ENCODE measurements at regions not wholly inside any gene's neighbourhood (a gene's known extent, or its start where the extent isn't known, plus 50 kb on each side); places are given as distances from the start of the nearest gene placed in this dataset.

- H3K4me1 ChIP-seq (ENCODE audit: control insufficient read depth in 2 of 2, insufficient read depth in 2 of 2, low read length in 2 of 2): peaks cover 4 to 16% of the 10 kb centered on the region in 2 donors
- DNase-seq (ENCODE audit: low read depth in 6 of 9, low spot score in 9 of 9): no peak
- H3K27ac ChIP-seq (ENCODE audit: low read depth in 1 of 2, low read length in 1 of 2): no peak overlapping the region
- H3K4me3 ChIP-seq (ENCODE audit: low read length in 2 of 2): no peak overlapping the region
- no peaks in the 10 kb centered on the region for H3K27me3 ChIP-seq (ENCODE audit: control insufficient read depth in 2 of 2, insufficient read depth in 1 of 2, low read length in 1 of 2)
- no peaks in the 10 kb centered on the region for H3K36me3 ChIP-seq (ENCODE audit: control insufficient read depth in 2 of 2, insufficient read depth in 2 of 2, low read length in 1 of 2)
- no peaks in the 10 kb centered on the region for H3K9me3 ChIP-seq (ENCODE audit: control insufficient read depth in 2 of 2, insufficient read depth in 1 of 2, low read length in 1 of 2)
Measured at GRCh38 chr2:60000686-60001085, 552.8 kb downstream of the BCL11A start.

DNA sequence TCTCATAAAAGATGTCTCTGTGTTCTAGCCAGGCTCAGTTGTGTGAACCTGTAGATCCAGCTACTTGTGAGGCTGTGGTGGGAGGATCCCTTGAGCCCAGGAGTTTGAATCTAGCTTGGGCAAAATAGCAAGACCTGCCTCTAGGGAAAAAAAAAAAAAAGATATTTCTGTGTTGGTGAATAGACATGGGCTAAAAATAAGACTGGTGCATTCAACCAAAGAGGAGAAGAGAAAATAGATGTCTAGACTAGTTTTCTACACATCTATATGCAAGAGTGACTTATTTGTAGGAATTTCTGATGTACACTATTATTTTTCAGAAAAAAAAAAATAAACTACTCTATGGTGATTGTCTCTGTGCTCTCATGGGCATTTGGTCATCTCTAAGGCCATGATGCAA, 555.1 kb downstream of the BCL11A start:
- Histone ChIP-seq H3K27ac (ENCODE audit: low read depth in 1 of 2, low read length in 1 of 2) (no peak overlapping the region), H3K4me1 (ENCODE audit: control insufficient read depth in 2 of 2, insufficient read depth in 2 of 2, low read length in 2 of 2) (peaks cover 4 to 20% of the 10 kb centered on the region in 2 donors), H3K36me3 (ENCODE audit: control insufficient read depth in 2 of 2, insufficient read depth in 2 of 2, low read length in 1 of 2) (no peaks in the 10 kb centered on the region), H3K4me3 (ENCODE audit: low read length in 2 of 2) (no peak overlapping the region), H3K27me3 (ENCODE audit: control insufficient read depth in 2 of 2, insufficient read depth in 1 of 2, low read length in 1 of 2) (no peaks in the 10 kb centered on the region), H3K9me3 (ENCODE audit: control insufficient read depth in 2 of 2, insufficient read depth in 1 of 2, low read length in 1 of 2) (no peaks in the 10 kb centered on the region)
- no peak for DNase-seq (ENCODE audit: low read depth in 6 of 9, low spot score in 9 of 9)

GRCh38 chr2:59997371-59997770, 556.1 kb downstream of the BCL11A start:
- WGBS: over 99% methylated on average over 3 of the region's 3 CpGs
- no peaks in the 10 kb centered on the region for H3K36me3 ChIP-seq (ENCODE audit: control insufficient read depth in 2 of 2, insufficient read depth in 2 of 2, low read length in 1 of 2)
- H3K27ac ChIP-seq (ENCODE audit: low read depth in 1 of 2, low read length in 1 of 2): no peak overlapping the region
- H3K4me3 ChIP-seq (ENCODE audit: low read length in 2 of 2): no peak overlapping the region
- H3K9me3 ChIP-seq (ENCODE audit: control insufficient read depth in 2 of 2, insufficient read depth in 1 of 2, low read length in 1 of 2): no peaks in the 10 kb centered on the region
- no peak for DNase-seq (ENCODE audit: low read depth in 6 of 9, low spot score in 9 of 9)
- H3K27me3 ChIP-seq (ENCODE audit: control insufficient read depth in 2 of 2, insufficient read depth in 1 of 2, low read length in 1 of 2): no peaks in the 10 kb centered on the region
- peaks cover 4 to 19% of the 10 kb centered on the region in 2 donors for H3K4me1 ChIP-seq (ENCODE audit: control insufficient read depth in 2 of 2, insufficient read depth in 2 of 2, low read length in 2 of 2)

- H3K27me3 ChIP-seq (ENCODE audit: control insufficient read depth in 2 of 2, insufficient read depth in 1 of 2, low read length in 1 of 2): no peaks in the 10 kb centered on the region
- peaks cover 4 to 15% of the 10 kb centered on the region in 2 donors for H3K4me1 ChIP-seq (ENCODE audit: control insufficient read depth in 2 of 2, insufficient read depth in 2 of 2, low read length in 2 of 2)
- H3K36me3 ChIP-seq (ENCODE audit: control insufficient read depth in 2 of 2, insufficient read depth in 2 of 2, low read length in 1 of 2): no peaks in the 10 kb centered on the region
- H3K9me3 ChIP-seq (ENCODE audit: control insufficient read depth in 2 of 2, insufficient read depth in 1 of 2, low read length in 1 of 2): no peaks in the 10 kb centered on the region
- DNase-seq (ENCODE audit: low read depth in 6 of 9, low spot score in 9 of 9): peak in 5 of 9 donors; percentile 23 to 55 (median 30)
- H3K27ac ChIP-seq (ENCODE audit: low read depth in 1 of 2, low read length in 1 of 2): no peak overlapping the region
- no peak overlapping the region for H3K4me3 ChIP-seq (ENCODE audit: low read length in 2 of 2)
- 64% methylated on average over 3 of the region's 3 CpGs for WGBS
Measured at GRCh38 chr2:59996855-59997254, 556.6 kb downstream of the BCL11A start.

DNA sequence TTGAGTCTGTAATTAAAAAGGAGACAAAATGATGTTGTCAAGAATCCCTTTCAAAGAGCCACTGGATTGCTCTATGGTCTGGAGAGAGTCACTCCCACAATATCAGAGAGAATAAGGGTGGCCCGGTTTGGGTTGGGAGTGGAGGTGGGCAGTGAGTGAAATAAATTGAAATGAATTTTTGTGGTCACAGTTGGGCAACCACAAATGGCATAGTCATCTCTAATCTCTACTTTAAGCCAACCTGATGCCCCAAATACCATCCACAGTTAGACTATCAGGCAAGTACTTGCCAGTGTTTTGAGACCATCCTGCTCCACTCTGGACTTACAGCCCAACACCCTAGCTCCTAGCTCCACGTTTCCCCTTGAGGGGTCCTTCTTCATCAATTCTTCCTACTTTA, 559.7 kb downstream of the BCL11A start:
- 59% methylated on average over 2 of the region's 2 CpGs for WGBS
- no peak overlapping the region for H3K27ac ChIP-seq (ENCODE audit: low read depth in 1 of 2, low read length in 1 of 2)
- H3K4me1 ChIP-seq (ENCODE audit: control insufficient read depth in 2 of 2, insufficient read depth in 2 of 2, low read length in 2 of 2): peaks cover 4 to 15% of the 10 kb centered on the region in 2 donors
- no peaks in the 10 kb centered on the region for H3K9me3 ChIP-seq (ENCODE audit: control insufficient read depth in 2 of 2, insufficient read depth in 1 of 2, low read length in 1 of 2)
- H3K4me3 ChIP-seq (ENCODE audit: low read length in 2 of 2): no peak overlapping the region
- no peaks in the 10 kb centered on the region for H3K36me3 ChIP-seq (ENCODE audit: control insufficient read depth in 2 of 2, insufficient read depth in 2 of 2, low read length in 1 of 2)
- H3K27me3 ChIP-seq (ENCODE audit: control insufficient read depth in 2 of 2, insufficient read depth in 1 of 2, low read length in 1 of 2): no peaks in the 10 kb centered on the region
- no peak for DNase-seq (ENCODE audit: low read depth in 6 of 9, low spot score in 9 of 9)

DNA sequence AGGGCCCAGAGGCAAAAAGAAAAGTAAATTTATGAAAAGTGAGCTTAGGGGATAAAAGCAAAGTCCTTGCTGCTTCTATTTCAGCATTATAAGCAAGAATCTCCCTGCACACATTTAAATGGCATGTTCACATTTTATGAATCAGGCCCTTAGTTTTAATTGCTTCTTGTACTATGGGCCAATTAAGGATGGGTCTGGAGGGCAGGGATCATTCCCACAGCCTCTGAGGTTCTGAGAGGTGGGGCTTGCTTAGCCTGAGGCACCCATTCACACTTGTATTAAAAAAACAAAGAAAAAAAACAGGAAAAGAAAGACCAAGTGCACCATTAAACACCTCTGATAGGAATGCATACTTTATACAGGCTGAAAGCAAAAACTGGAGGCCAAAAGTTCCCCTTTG, 565.1 kb downstream of the BCL11A start:
- no peak overlapping the region for H3K27ac ChIP-seq (ENCODE audit: low read depth in 1 of 2, low read length in 1 of 2)
- H3K27me3 ChIP-seq (ENCODE audit: control insufficient read depth in 2 of 2, insufficient read depth in 1 of 2, low read length in 1 of 2): no peaks in the 10 kb centered on the region
- no peak overlapping the region for H3K4me3 ChIP-seq (ENCODE audit: low read length in 2 of 2)
- DNase-seq (ENCODE audit: low read depth in 6 of 9, low spot score in 9 of 9): no peak
- H3K36me3 ChIP-seq (ENCODE audit: control insufficient read depth in 2 of 2, insufficient read depth in 2 of 2, low read length in 1 of 2): no peaks in the 10 kb centered on the region
- no peaks in the 10 kb centered on the region for H3K9me3 ChIP-seq (ENCODE audit: control insufficient read depth in 2 of 2, insufficient read depth in 1 of 2, low read length in 1 of 2)
- H3K4me1 ChIP-seq (ENCODE audit: control insufficient read depth in 2 of 2, insufficient read depth in 2 of 2, low read length in 2 of 2): no peaks in the 10 kb centered on the region

GRCh38 chr2:59986511-59986910, 566.9 kb downstream of the BCL11A start:
- no peaks in the 10 kb centered on the region for H3K9me3 ChIP-seq (ENCODE audit: control insufficient read depth in 2 of 2, insufficient read depth in 1 of 2, low read length in 1 of 2)
- H3K4me1 ChIP-seq (ENCODE audit: control insufficient read depth in 2 of 2, insufficient read depth in 2 of 2, low read length in 2 of 2): no peaks in the 10 kb centered on the region
- no peaks in the 10 kb centered on the region for H3K36me3 ChIP-seq (ENCODE audit: control insufficient read depth in 2 of 2, insufficient read depth in 2 of 2, low read length in 1 of 2)
- DNase-seq (ENCODE audit: low read depth in 6 of 9, low spot score in 9 of 9): no peak
- no peaks in the 10 kb centered on the region for H3K27me3 ChIP-seq (ENCODE audit: control insufficient read depth in 2 of 2, insufficient read depth in 1 of 2, low read length in 1 of 2)
- no peak overlapping the region for H3K4me3 ChIP-seq (ENCODE audit: low read length in 2 of 2)
- H3K27ac ChIP-seq (ENCODE audit: low read depth in 1 of 2, low read length in 1 of 2): no peak overlapping the region
- 97% methylated on average over 4 of the region's 4 CpGs for whole genome bisulfite sequencing

DNA sequence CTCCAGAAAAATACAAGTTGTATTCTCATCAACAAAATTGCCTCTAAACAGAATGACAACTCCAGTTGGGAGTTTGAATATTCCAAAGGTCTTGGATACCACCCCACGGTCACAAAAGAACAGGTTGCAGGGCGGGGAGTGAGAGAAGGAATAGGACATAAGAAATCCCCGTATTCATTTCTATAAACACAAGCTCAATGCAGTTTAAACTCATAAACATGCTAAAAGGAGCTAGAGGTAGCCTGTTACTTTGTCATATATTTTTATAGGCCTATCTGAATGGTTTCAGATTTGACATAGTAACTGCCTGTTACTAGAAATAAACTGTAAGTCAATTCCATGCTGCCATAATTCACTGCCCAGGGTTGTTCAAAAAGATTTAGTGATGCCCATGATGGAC, 567.5 kb downstream of the BCL11A start:
- H3K9me3 ChIP-seq (ENCODE audit: control insufficient read depth in 2 of 2, insufficient read depth in 1 of 2, low read length in 1 of 2): no peaks in the 10 kb centered on the region
- no peak for DNase-seq (ENCODE audit: low read depth in 6 of 9, low spot score in 9 of 9)
- no peaks in the 10 kb centered on the region for H3K36me3 ChIP-seq (ENCODE audit: control insufficient read depth in 2 of 2, insufficient read depth in 2 of 2, low read length in 1 of 2)
- H3K4me3 ChIP-seq (ENCODE audit: low read length in 2 of 2): no peak overlapping the region
- WGBS: 97% methylated on average over 3 of the region's 3 CpGs
- no peaks in the 10 kb centered on the region for H3K4me1 ChIP-seq (ENCODE audit: control insufficient read depth in 2 of 2, insufficient read depth in 2 of 2, low read length in 2 of 2)
- no peaks in the 10 kb centered on the region for H3K27me3 ChIP-seq (ENCODE audit: control insufficient read depth in 2 of 2, insufficient read depth in 1 of 2, low read length in 1 of 2)
- no peak overlapping the region for H3K27ac ChIP-seq (ENCODE audit: low read depth in 1 of 2, low read length in 1 of 2)

GRCh38 chr2:59974051-59974766, 579.2 kb downstream of the BCL11A start:
- DNase-seq (ENCODE audit: low read depth in 6 of 9, low spot score in 9 of 9): peak in 1 of 9 donors; percentile 31
- Histone ChIP-seq H3K27me3 (ENCODE audit: control insufficient read depth in 2 of 2, insufficient read depth in 1 of 2, low read length in 1 of 2) (no peaks in the 10 kb centered on the region), H3K27ac (ENCODE audit: low read depth in 1 of 2, low read length in 1 of 2) (no peak overlapping the region), H3K36me3 (ENCODE audit: control insufficient read depth in 2 of 2, insufficient read depth in 2 of 2, low read length in 1 of 2) (no peaks in the 10 kb centered on the region), H3K4me3 (ENCODE audit: low read length in 2 of 2) (no peak overlapping the region), H3K9me3 (ENCODE audit: control insufficient read depth in 2 of 2, insufficient read depth in 1 of 2, low read length in 1 of 2) (no peaks in the 10 kb centered on the region), H3K4me1 (ENCODE audit: control insufficient read depth in 2 of 2, insufficient read depth in 2 of 2, low read length in 2 of 2) (peaks cover 7 to 23% of the 10 kb centered on the region in 2 donors)
- 61% methylated on average over 4 of the region's 4 CpGs for WGBS
